IMR-90 (cell line): ENCODE measurements at regions not wholly inside any gene's neighbourhood (a gene's known extent, or its start where the extent isn't known, plus 50 kb on each side); places are given as distances from the start of the nearest gene placed in this dataset.

Source experiments
- CHD1 ChIP-seq: IDR thresholded peaks from 2 replicates; pipeline ENCODE4 v1.6.1; 2012; ENCODE audit warnings: low read depth, low read length, improper control_type of control experiment
- MAFK ChIP-seq: IDR thresholded peaks from 2 replicates; pipeline ENCODE4 v1.6.1; 2012; ENCODE audit warnings: low read depth, low read length, improper control_type of control experiment
- MXI1 ChIP-seq: IDR thresholded peaks from 2 replicates; pipeline ENCODE4 v1.6.1; 2012; ENCODE audit warnings: low read depth, mild to moderate bottlenecking, low read length, moderate library complexity, borderline replicate concordance
- NFE2L2 ChIP-seq: fragments of 150-350 bp; IDR thresholded peaks from 2 replicates; pipeline ENCODE4 v1.6.1; 2016; ENCODE audit warnings: low read depth, mild to moderate bottlenecking, low read length
- POLR2A ChIP-seq: IDR thresholded peaks from 2 replicates; pipeline ENCODE4 v1.6.1; 2012; ENCODE audit warnings: mild to moderate bottlenecking, low read depth, low read length
- RCOR1 ChIP-seq: IDR thresholded peaks from 2 replicates; pipeline ENCODE4 v1.6.1; 2012; ENCODE audit warnings: mild to moderate bottlenecking, low read length, improper control_type of control experiment; ENCODE audit not compliant: insufficient replicate concordance
- RFX5 ChIP-seq: IDR thresholded peaks from 2 replicates; pipeline ENCODE4 v1.8.0; 2012; ENCODE audit warnings: low read depth, mild to moderate bottlenecking, low read length, moderate library complexity
- TF ChIP-seq, protein P1 (sequence below): conservative IDR thresholded peaks from 2 replicates; pipeline ENCODE4 v1.5.1; 2012; ENCODE audit warnings: mild to moderate bottlenecking, low read depth, low read length, improper control_type of control experiment

DNA sequence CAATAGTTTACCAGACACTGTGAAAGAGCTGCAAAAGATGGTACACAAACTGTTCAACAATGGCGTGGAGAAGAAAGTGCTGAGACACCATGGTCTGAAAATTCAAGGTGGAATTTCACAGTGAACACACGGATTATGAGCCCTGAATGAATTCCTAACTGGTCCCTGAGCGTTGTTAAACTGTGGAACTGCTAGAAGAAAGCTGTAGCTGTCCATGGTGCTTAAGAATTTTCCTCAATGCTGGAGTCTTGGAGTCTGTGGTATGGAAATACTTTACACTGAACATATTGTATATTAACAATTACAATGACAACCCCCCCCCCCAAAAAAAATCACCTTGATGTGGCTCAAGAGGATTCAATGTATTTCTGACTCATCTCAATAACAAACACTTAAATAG, 68.5 kb downstream of the SLC24A2 start:
- TF ChIP-seq, protein P1, sequence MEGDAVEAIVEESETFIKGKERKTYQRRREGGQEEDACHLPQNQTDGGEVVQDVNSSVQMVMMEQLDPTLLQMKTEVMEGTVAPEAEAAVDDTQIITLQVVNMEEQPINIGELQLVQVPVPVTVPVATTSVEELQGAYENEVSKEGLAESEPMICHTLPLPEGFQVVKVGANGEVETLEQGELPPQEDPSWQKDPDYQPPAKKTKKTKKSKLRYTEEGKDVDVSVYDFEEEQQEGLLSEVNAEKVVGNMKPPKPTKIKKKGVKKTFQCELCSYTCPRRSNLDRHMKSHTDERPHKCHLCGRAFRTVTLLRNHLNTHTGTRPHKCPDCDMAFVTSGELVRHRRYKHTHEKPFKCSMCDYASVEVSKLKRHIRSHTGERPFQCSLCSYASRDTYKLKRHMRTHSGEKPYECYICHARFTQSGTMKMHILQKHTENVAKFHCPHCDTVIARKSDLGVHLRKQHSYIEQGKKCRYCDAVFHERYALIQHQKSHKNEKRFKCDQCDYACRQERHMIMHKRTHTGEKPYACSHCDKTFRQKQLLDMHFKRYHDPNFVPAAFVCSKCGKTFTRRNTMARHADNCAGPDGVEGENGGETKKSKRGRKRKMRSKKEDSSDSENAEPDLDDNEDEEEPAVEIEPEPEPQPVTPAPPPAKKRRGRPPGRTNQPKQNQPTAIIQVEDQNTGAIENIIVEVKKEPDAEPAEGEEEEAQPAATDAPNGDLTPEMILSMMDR, result no peak
- TF ChIP-seq RFX5 (no peak), RCOR1 (no peak), CHD1 (no peak), MXI1 (no peak), POLR2A (no peak), MAFK (no peak), NFE2L2 (no peak)
